ENCODE measurements at regions not wholly inside any gene's neighbourhood (a gene's known extent, or its start where the extent isn't known, plus 50 kb on each side); places are given as distances from the start of the nearest gene placed in this dataset.

DNA sequence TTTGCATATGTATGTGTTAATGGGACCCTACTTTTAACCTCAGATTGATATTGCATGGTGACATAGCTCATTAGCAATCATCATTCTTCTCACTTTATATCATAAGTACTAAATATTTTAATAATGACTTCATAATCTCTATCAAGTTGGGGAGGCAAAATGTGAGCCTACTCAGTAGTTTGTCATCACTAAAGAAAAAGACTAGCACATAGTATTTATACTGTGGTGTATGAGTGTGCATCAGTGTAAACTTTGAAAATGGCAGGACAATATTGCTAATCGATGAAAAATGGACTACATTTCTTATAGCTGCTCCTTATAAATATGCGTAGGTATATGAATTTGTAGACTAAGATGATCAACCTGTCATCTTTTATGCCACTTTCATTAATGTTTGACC lies 624.5 kb upstream of the ROBO2 start:
- TF ChIP-seq CTCF (IDR thresholded peaks at IDR 0.05; ENCODE audit: insufficient read depth, low read length) (no peak), SPI1 (IDR thresholded peaks at IDR 0.05; ENCODE audit: borderline replicate concordance, low read depth) (no peak), REST (IDR thresholded peaks at IDR 0.05; ENCODE audit: insufficient replicate concordance, low read depth) (no peak), GABPA (IDR thresholded peaks at IDR 0.05; ENCODE audit: low read depth) (no peak), POLR2AphosphoS5 (IDR thresholded peaks at IDR 0.05; ENCODE audit: low read depth) (no peak)

Data from HL-60 (cell line).